ENCODE measurements at regions not wholly inside any gene's neighbourhood (a gene's known extent, or its start where the extent isn't known, plus 50 kb on each side); places are given as distances from the start of the nearest gene placed in this dataset.

DNA sequence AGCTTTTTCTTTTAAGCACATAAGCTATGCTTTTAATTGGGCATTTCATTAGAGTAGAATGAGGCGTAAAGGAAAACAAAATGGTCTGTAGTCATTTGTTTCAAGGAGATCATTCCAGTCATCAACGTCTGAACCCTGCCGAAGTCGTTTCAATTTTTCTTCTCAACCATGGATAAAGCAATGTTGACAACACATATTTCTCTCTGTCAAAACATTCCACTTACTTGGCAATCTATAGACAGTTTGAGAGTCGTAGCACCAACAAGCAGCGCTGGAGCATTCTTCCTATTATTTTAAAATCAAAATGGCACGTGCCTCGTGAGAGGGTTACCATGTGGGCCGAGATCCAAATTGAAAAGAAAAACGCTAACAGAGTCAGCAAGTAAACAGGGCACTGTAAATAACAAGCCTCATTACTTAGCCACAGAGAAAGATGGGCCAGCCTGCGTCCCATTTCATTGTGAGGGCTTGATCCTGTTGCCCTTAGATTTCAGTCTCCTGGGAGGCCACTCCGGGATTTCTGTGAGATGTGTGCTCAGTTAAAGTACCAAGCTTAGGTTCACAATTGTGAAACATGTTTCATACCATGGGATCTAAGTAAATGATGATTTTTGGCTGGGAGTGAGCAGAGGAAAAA lies 422.9 kb downstream of the DTWD2 start:
- ChIA-PET POLR2A (no interaction called here), CTCF (interaction anchor here (1.3 kb wide), 1 partner anchor 9 kb away, joined by 4 read pairs; no protein-coding TSS in a partner anchor), SMC1A (ENCODE audit: uncharacterized antibody, unreplicated experiment) (no interaction called here), RAD21 (ENCODE audit: unreplicated experiment) (no interaction called here)
- BruUV-seq (replicated peaks) = no TSS peak
- TF ChIP-seq, protein P1, sequence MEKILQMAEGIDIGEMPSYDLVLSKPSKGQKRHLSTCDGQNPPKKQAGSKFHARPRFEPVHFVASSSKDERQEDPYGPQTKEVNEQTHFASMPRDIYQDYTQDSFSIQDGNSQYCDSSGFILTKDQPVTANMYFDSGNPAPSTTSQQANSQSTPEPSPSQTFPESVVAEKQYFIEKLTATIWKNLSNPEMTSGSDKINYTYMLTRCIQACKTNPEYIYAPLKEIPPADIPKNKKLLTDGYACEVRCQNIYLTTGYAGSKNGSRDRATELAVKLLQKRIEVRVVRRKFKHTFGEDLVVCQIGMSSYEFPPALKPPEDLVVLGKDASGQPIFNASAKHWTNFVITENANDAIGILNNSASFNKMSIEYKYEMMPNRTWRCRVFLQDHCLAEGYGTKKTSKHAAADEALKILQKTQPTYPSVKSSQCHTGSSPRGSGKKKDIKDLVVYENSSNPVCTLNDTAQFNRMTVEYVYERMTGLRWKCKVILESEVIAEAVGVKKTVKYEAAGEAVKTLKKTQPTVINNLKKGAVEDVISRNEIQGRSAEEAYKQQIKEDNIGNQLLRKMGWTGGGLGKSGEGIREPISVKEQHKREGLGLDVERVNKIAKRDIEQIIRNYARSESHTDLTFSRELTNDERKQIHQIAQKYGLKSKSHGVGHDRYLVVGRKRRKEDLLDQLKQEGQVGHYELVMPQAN (conservative IDR thresholded peaks at IDR 0.05) = no peak
- TF ChIP-seq, protein P2, sequence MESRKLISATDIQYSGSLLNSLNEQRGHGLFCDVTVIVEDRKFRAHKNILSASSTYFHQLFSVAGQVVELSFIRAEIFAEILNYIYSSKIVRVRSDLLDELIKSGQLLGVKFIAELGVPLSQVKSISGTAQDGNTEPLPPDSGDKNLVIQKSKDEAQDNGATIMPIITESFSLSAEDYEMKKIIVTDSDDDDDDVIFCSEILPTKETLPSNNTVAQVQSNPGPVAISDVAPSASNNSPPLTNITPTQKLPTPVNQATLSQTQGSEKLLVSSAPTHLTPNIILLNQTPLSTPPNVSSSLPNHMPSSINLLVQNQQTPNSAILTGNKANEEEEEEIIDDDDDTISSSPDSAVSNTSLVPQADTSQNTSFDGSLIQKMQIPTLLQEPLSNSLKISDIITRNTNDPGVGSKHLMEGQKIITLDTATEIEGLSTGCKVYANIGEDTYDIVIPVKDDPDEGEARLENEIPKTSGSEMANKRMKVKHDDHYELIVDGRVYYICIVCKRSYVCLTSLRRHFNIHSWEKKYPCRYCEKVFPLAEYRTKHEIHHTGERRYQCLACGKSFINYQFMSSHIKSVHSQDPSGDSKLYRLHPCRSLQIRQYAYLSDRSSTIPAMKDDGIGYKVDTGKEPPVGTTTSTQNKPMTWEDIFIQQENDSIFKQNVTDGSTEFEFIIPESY (IDR thresholded peaks at IDR 0.05) = no peak
- TF ChIP-seq ATF7 (IDR thresholded peaks at IDR 0.05; ENCODE audit: low read depth) (no peak), HDGF (IDR thresholded peaks at IDR 0.05) (no peak), SREBF2 (IDR thresholded peaks at IDR 0.05; ENCODE audit: low read length) (no peak), TCF7 (IDR thresholded peaks at IDR 0.05; ENCODE audit: borderline replicate concordance) (no peak), ZZZ3 (IDR thresholded peaks at IDR 0.05; ENCODE audit: control insufficient read depth, insufficient read length, low read depth) (no peak), MXI1 (IDR thresholded peaks at IDR 0.05; ENCODE audit: low read depth, low read length) (no peak), NR2F1 (conservative IDR thresholded peaks at IDR 0.05) (no peak), NFIC (IDR thresholded peaks at IDR 0.05; ENCODE audit: low read depth, low read length) (no peak), HDAC2 (IDR thresholded peaks at IDR 0.05) (no peak)
- FAIRE-seq = no peak
- in situ Hi-C loops (cut with MboI) (loop anchor here (5.0 kb wide), 1 partner anchor 48 kb away; no protein-coding TSS in a partner anchor), intact Hi-C loops (cut with micrococcal nuclease; ENCODE audit: unreplicated experiment) (no loop called here)
- ATAC-seq = no peak
- Histone ChIP-seq H3K4me3 (no peak overlapping the region), H3K9me3 (replicated peaks; ENCODE audit: control insufficient read depth, insufficient read depth, low read length) (no peaks in the 10 kb centered on the region), H3K79me2 (ENCODE audit: control insufficient read depth, insufficient read depth, low read length) (no peaks in the 10 kb centered on the region), H3K4me2 (ENCODE audit: control insufficient read depth, insufficient read depth) (no peak overlapping the region), H3K36me3 (ENCODE audit: control insufficient read depth in 2 of 2, insufficient read depth in 2 of 2, low read length in 1 of 2) (no peaks in the 10 kb centered on the region), H3K4me1 (ENCODE audit: control insufficient read depth, insufficient read depth, low read length) (no peaks in the 10 kb centered on the region), H4K20me1 (ENCODE audit: control insufficient read depth, insufficient read depth) (no peaks in the 10 kb centered on the region), H2AFZ (ENCODE audit: control insufficient read depth, low read depth, low read length) (no peak overlapping the region), H3K27me3 (replicated peaks in 1 of 2; ENCODE audit: control insufficient read depth in 2 of 2, insufficient read depth in 2 of 2, low read length in 1 of 2) (no peaks in the 10 kb centered on the region; a peak in 1 of 4 replicates), H3K9ac (ENCODE audit: control insufficient read depth, insufficient read depth, low read length) (no peak overlapping the region), H3K27ac (ENCODE audit: control insufficient read depth, insufficient read depth) (no peak overlapping the region)
- no peak for DNase-seq (ENCODE audit: low read depth, low spot score)
- WGBS (ENCODE audit: insufficient coverage, insufficient replicate concordance, low lambda C conversion rate, missing lambda C conversion rate) = 18% methylated on average over 12 of the region's 12 CpGs

All from GM12878 (cell line).